CD4-positive, alpha-beta T cell treated with Interleukin-17A for 1 hour (primary cell): ENCODE measurements at regions not wholly inside any gene's neighbourhood (a gene's known extent, or its start where the extent isn't known, plus 50 kb on each side); places are given as distances from the start of the nearest gene placed in this dataset.
"Not testable (repeated sequence)": the region's sequence is repeated elsewhere in the genome, so short reads cannot be mapped to it uniquely, and the experiment has no call there.

Experiments
- DNase-seq: peaks from one replicate; pipeline ENCODE4 v3.0.0-alpha.2; 2020

GRCh38 chr1:110260194-110260593, 50.1 kb downstream of the KCNC4 start:
- DNase-seq: no peak

- DNase-seq: no peak
Observed at GRCh38 chr1:110262296-110262695, 52.2 kb downstream of the KCNC4 start.

GRCh38 chr1:110262846-110263631, 52.9 kb downstream of the KCNC4 start:
- DNase-seq: peak; percentile 3

GRCh38 chr1:110264430-110264829, 54.3 kb downstream of the KCNC4 start:
- DNase-seq: no peak

- no peak for DNase-seq
Observed at GRCh38 chr1:110265186-110265585, 55.1 kb downstream of the KCNC4 start.

GRCh38 chr1:110266834-110267233, 56.7 kb downstream of the KCNC4 start:
- DNase-seq: no peak

- DNase-seq: no peak
Observed at GRCh38 chr1:110267260-110267659, 57.1 kb downstream of the KCNC4 start.

- no peak for DNase-seq
Observed at GRCh38 chr1:110272045-110272444, 61.9 kb downstream of the KCNC4 start.

- not testable (repeated sequence) for DNase-seq
Observed at GRCh38 chr1:110273832-110274231, 63.7 kb downstream of the KCNC4 start.

- no peak for DNase-seq
Observed at GRCh38 chr1:110280126-110280525, 59.1 kb upstream of the RBM15 start.

- DNase-seq: no peak
Observed at GRCh38 chr1:110280804-110281203, 58.4 kb upstream of the RBM15 start.

GRCh38 chr1:110281363-110282290, 57.5 kb upstream of the RBM15 start:
- no peak for DNase-seq

- DNase-seq: no peak
Observed at GRCh38 chr1:110282395-110282794, 56.8 kb upstream of the RBM15 start.

GRCh38 chr1:110283677-110284076, 55.5 kb upstream of the RBM15 start:
- DNase-seq: no peak

GRCh38 chr1:110285316-110285715, 53.9 kb upstream of the RBM15 start:
- DNase-seq: no peak

GRCh38 chr1:110286564-110286963, 52.6 kb upstream of the RBM15 start:
- no peak for DNase-seq

GRCh38 chr1:110288111-110288510, 51.1 kb upstream of the RBM15 start:
- no peak for DNase-seq
